ENCODE measurements at regions not wholly inside any gene's neighbourhood (a gene's known extent, or its start where the extent isn't known, plus 50 kb on each side); places are given as distances from the start of the nearest gene placed in this dataset.

- no peak for DNase-seq (ENCODE audit: low read depth, low spot score)
- no peak overlapping the region for H3K9ac ChIP-seq (ENCODE audit: insufficient read length)
These were observed 433.4 kb upstream of the IL12A start for GRCh38 chr3:159555205-159555604.

DNA sequence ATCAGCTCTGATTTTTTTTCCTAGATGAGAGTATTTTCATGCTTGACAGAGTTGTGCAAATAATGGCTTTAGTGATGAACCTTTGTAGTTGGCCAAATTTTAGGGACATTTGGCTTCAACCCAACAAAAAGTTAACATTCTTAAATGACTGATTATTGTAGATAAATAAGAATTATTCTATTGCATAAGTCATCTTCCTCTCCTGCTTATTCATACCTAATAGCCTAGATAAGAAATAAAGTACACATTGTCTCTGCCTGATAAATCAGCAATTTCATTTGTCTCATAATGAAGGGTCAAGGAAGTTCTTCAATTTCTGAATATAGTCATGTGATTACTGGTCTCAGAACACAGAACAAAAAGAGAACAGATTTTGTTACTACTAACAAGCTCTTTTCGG is 428.9 kb upstream of the IL12A start:
- TF ChIP-seq EZH2 (IDR thresholded peaks at IDR 0.05) = no peak
- no peak for TF ChIP-seq FOXP2 (optimal IDR thresholded peaks at IDR 0.05; ENCODE audit: control extremely low read depth, extremely low read length, insufficient read depth)
- TF ChIP-seq POLR2AphosphoS5 (IDR thresholded peaks at IDR 0.05; ENCODE audit: borderline replicate concordance, low read depth, low read length) = no peak
- no peak overlapping the region for H3K4me3 ChIP-seq
- no peak for DNase-seq (ENCODE audit: low read depth, low spot score)
- H3K36me3 ChIP-seq (ENCODE audit: insufficient read depth, low read length) = no peaks in the 10 kb centered on the region
- no peaks in the 10 kb centered on the region for H3K9me3 ChIP-seq (ENCODE audit: low read depth, low read length)
- no peak overlapping the region for H3K9ac ChIP-seq (ENCODE audit: insufficient read length)
- no peak overlapping the region for H3K27ac ChIP-seq

More at GRCh38 chr3:159555205-159555604, 433.4 kb upstream of the IL12A start:
- Histone ChIP-seq H3K27ac (no peak overlapping the region), H3K4me3 (no peak overlapping the region), H3K36me3 (ENCODE audit: insufficient read depth, low read length) (no peaks in the 10 kb centered on the region), H3K9me3 (ENCODE audit: low read depth, low read length) (no peaks in the 10 kb centered on the region)
- TF ChIP-seq EZH2 (IDR thresholded peaks at IDR 0.05) (no peak), FOXP2 (optimal IDR thresholded peaks at IDR 0.05; ENCODE audit: control extremely low read depth, extremely low read length, insufficient read depth) (no peak), POLR2AphosphoS5 (IDR thresholded peaks at IDR 0.05; ENCODE audit: borderline replicate concordance, low read depth, low read length) (no peak)

DNA sequence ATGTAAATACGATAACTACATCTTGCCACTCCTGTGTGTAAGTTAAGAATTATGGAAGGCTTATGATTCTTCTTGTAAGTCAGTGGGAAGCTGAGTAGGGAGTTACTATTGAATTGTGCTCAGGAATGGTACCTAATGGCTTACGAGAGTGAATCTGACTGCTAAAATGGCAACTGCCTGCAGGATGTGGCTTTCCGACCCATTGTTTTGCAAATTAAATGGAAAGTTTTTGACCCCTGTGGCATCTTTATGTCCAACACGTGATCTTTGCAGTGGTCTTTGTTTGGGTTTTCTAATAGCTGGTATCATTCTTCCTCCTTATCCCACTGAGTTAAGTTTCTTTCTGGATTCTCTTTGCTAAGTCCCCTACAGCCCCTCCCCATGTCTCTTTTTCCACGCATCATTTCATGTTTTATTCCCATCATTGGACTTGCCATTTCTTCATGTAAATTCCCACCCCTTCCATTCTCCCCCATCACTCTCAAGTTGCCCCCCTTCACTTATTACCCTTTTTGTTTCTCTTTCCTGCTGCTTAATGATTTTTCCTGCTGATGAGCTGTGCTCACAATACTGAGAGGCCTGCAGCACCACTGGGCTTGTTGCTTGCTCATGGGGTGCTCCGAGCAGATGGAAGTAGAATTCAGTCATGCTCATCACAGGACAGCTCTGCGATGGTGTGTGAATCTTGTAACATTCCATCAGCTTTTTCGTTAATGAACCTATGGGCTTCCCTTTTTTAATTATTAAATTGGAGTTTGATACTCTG is 428.2 kb upstream of the IL12A start:
- H3K4me3 ChIP-seq = no peak overlapping the region
- TF ChIP-seq POLR2AphosphoS5 (IDR thresholded peaks at IDR 0.05; ENCODE audit: borderline replicate concordance, low read depth, low read length) = no peak
- no peak for TF ChIP-seq FOXP2 (optimal IDR thresholded peaks at IDR 0.05; ENCODE audit: control extremely low read depth, extremely low read length, insufficient read depth)
- TF ChIP-seq EZH2 (IDR thresholded peaks at IDR 0.05) = no peak

GRCh38 chr3:159565313-159565712 is 423.3 kb upstream of the IL12A start:
- DNase-seq (ENCODE audit: low read depth, low spot score) = no peak
- H3K27ac ChIP-seq = no peak overlapping the region

More for the DNA sequence above, 428.2 kb upstream of the IL12A start:
- no peaks in the 10 kb centered on the region for H3K36me3 ChIP-seq (ENCODE audit: insufficient read depth, low read length)
- no peak overlapping the region for H3K27ac ChIP-seq
- no peaks in the 10 kb centered on the region for H3K9me3 ChIP-seq (ENCODE audit: low read depth, low read length)
- no peak overlapping the region for H3K9ac ChIP-seq (ENCODE audit: insufficient read length)
- DNase-seq (ENCODE audit: low read depth, low spot score) = no peak

DNA sequence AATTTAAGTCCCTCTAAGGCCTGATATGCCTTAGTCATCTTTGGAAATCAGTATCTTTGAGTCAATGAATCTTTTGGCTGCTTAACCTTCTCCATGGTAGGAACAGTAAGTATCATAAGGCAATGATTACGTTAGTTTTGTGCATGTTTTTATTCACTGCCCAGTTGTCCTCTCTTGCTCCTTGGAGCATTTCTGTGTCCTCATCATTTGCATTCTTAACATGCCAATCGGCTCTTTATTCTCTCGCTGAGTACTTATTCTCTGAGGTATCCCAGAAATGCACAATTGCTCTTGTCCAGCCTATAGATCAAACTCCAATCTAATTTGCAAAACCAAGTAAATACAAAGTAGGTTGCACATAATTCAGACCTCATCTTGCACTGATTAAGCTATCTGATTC is 405.0 kb upstream of the IL12A start:
- Histone ChIP-seq H3K27ac (no peak overlapping the region), H3K9ac (ENCODE audit: insufficient read length) (no peak overlapping the region), H3K36me3 (ENCODE audit: insufficient read depth, low read length) (no peaks in the 10 kb centered on the region), H3K9me3 (ENCODE audit: low read depth, low read length) (no peaks in the 10 kb centered on the region), H3K4me3 (no peak overlapping the region)
- DNase-seq (ENCODE audit: low read depth, low spot score) = no peak
- no peak for TF ChIP-seq FOXP2 (optimal IDR thresholded peaks at IDR 0.05; ENCODE audit: control extremely low read depth, extremely low read length, insufficient read depth)
- TF ChIP-seq POLR2AphosphoS5 (IDR thresholded peaks at IDR 0.05; ENCODE audit: borderline replicate concordance, low read depth, low read length) = no peak
- no peak for TF ChIP-seq EZH2 (IDR thresholded peaks at IDR 0.05)

More at GRCh38 chr3:159565313-159565712, 423.3 kb upstream of the IL12A start:
- no peak for TF ChIP-seq POLR2AphosphoS5 (IDR thresholded peaks at IDR 0.05; ENCODE audit: borderline replicate concordance, low read depth, low read length)
- no peak for TF ChIP-seq EZH2 (IDR thresholded peaks at IDR 0.05)
- TF ChIP-seq FOXP2 (optimal IDR thresholded peaks at IDR 0.05; ENCODE audit: control extremely low read depth, extremely low read length, insufficient read depth) = no peak
- H3K4me3 ChIP-seq = no peak overlapping the region
- H3K9me3 ChIP-seq (ENCODE audit: low read depth, low read length) = no peaks in the 10 kb centered on the region
- H3K36me3 ChIP-seq (ENCODE audit: insufficient read depth, low read length) = no peaks in the 10 kb centered on the region
- no peak overlapping the region for H3K9ac ChIP-seq (ENCODE audit: insufficient read length)

GRCh38 chr3:159584421-159584820 is 404.2 kb upstream of the IL12A start:
- no peaks in the 10 kb centered on the region for H3K36me3 ChIP-seq (ENCODE audit: insufficient read depth, low read length)
- TF ChIP-seq FOXP2 (optimal IDR thresholded peaks at IDR 0.05; ENCODE audit: control extremely low read depth, extremely low read length, insufficient read depth) (no peak), EZH2 (IDR thresholded peaks at IDR 0.05) (no peak), POLR2AphosphoS5 (IDR thresholded peaks at IDR 0.05; ENCODE audit: borderline replicate concordance, low read depth, low read length) (no peak)
- no peak for DNase-seq (ENCODE audit: low read depth, low spot score)
- no peak overlapping the region for H3K27ac ChIP-seq
- H3K9me3 ChIP-seq (ENCODE audit: low read depth, low read length) = no peaks in the 10 kb centered on the region
- no peak overlapping the region for H3K4me3 ChIP-seq
- H3K9ac ChIP-seq (ENCODE audit: insufficient read length) = no peak overlapping the region

DNA sequence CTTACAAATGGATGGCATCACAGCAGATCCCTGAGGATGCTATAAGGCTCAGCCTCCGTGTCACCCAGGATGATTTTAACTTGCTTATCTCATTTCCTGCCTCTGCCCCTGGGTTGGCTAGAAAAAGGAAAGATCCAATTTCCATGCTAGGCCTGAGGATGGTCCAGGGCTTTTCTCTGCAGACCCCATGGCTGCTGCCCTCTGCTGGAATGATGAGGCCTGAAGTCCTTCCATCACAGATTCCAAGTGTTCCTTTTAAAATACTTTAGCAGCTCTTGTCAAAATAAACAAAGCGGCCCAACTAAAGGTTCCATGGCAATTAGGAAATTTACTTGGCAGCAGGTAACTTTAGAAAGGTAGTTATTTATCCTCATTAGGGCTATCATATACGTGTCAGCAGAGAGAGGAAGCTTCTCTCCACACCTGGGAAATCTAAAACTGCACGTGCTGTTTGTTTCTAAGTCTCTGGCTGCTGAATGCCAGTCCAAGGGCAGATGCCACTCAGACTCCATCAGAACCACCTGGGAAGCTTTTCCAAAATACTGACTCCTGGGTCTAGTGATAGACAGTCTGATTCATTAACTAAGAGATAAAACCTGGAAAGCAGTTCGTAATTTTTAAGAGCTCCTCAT is 401.9 kb upstream of the IL12A start:
- H3K36me3 ChIP-seq (ENCODE audit: insufficient read depth, low read length) = no peaks in the 10 kb centered on the region
- no peak overlapping the region for H3K4me3 ChIP-seq
- no peaks in the 10 kb centered on the region for H3K9me3 ChIP-seq (ENCODE audit: low read depth, low read length)
- no peak overlapping the region for H3K27ac ChIP-seq
- DNase-seq (ENCODE audit: low read depth, low spot score) = no peak
- H3K9ac ChIP-seq (ENCODE audit: insufficient read length) = no peak overlapping the region
- no peak for TF ChIP-seq POLR2AphosphoS5 (IDR thresholded peaks at IDR 0.05; ENCODE audit: borderline replicate concordance, low read depth, low read length)
- TF ChIP-seq EZH2 (IDR thresholded peaks at IDR 0.05) = no peak
- TF ChIP-seq FOXP2 (optimal IDR thresholded peaks at IDR 0.05; ENCODE audit: control extremely low read depth, extremely low read length, insufficient read depth) = no peak

- H3K27ac ChIP-seq = no peak overlapping the region
- H3K4me3 ChIP-seq = no peak overlapping the region
- TF ChIP-seq EZH2 (IDR thresholded peaks at IDR 0.05) (no peak), FOXP2 (optimal IDR thresholded peaks at IDR 0.05; ENCODE audit: control extremely low read depth, extremely low read length, insufficient read depth) (no peak), POLR2AphosphoS5 (IDR thresholded peaks at IDR 0.05; ENCODE audit: borderline replicate concordance, low read depth, low read length) (no peak)
- H3K9me3 ChIP-seq (ENCODE audit: low read depth, low read length) = no peaks in the 10 kb centered on the region
- H3K36me3 ChIP-seq (ENCODE audit: insufficient read depth, low read length) = no peaks in the 10 kb centered on the region
- H3K9ac ChIP-seq (ENCODE audit: insufficient read length) = no peak overlapping the region
- no peak for DNase-seq (ENCODE audit: low read depth, low spot score)
These were observed 394.6 kb upstream of the IL12A start for GRCh38 chr3:159593927-159594605.

Measured in SK-N-MC (cell line).